ENCODE measurements at regions not wholly inside any gene's neighbourhood (a gene's known extent, or its start where the extent isn't known, plus 50 kb on each side); places are given as distances from the start of the nearest gene placed in this dataset.

- TF ChIP-seq JUND (IDR thresholded peaks at IDR 0.05; ENCODE audit: low read length) (no peak), TAF1 (IDR thresholded peaks at IDR 0.05; ENCODE audit: low read depth, low read length) (no peak), CHD2 (IDR thresholded peaks at IDR 0.05; ENCODE audit: low read length) (no peak), RBBP5 (IDR thresholded peaks at IDR 0.05; ENCODE audit: borderline replicate concordance, low read depth, low read length) (no peak)
- Histone ChIP-seq H4K5ac (ENCODE audit: insufficient read length, low read depth, low read length) (no peak overlapping the region), H3K79me1 (ENCODE audit: low read depth, low read length) (no peaks in the 10 kb centered on the region)
These were observed 200.7 kb downstream of the UBE3A start for GRCh38 chr15:25238126-25238525.

More at GRCh38 chr15:25238126-25238525, 200.7 kb downstream of the UBE3A start:
- no peak overlapping the region for H3K18ac ChIP-seq (ENCODE audit: extremely low read depth, low read length)
- no peak overlapping the region for H3K4me2 ChIP-seq (ENCODE audit: insufficient read depth in 1 of 2, low read depth in 2 of 2, low read length in 2 of 2)
- no peak overlapping the region for H3K4me3 ChIP-seq (ENCODE audit: extremely low read depth in 1 of 4, insufficient read depth in 2 of 4, low read depth in 3 of 4, low read length in 4 of 4)
- ChIA-PET POLR2A (ENCODE audit: partially characterized antibody) (no interaction called here), CTCF (ENCODE audit: partially characterized antibody) (no interaction called here)
- no peak overlapping the region for H2BK12ac ChIP-seq (ENCODE audit: low read depth, low read length)
- DNase-seq (ENCODE audit: low read depth in 1 of 2, low spot score in 2 of 2) (no peak), FAIRE-seq (no peak)
- no peak overlapping the region for H2BK5ac ChIP-seq (ENCODE audit: low read depth, low read length)
- H3K4me1 ChIP-seq (replicated peaks in 1 of 4; ENCODE audit: control insufficient read depth in 3 of 4, insufficient read depth in 4 of 4, low read length in 3 of 4): no peaks in the 10 kb centered on the region
- no peak overlapping the region for H3K4ac ChIP-seq (replicated peaks; ENCODE audit: insufficient read length, low read depth, low read length)
- H4K8ac ChIP-seq (ENCODE audit: extremely low read depth, insufficient read depth, low read length): no peak overlapping the region
- no peaks in the 10 kb centered on the region for H3K79me2 ChIP-seq (ENCODE audit: control insufficient read depth in 1 of 2, insufficient read depth in 2 of 2, low read length in 2 of 2)
- H3K23me2 ChIP-seq (ENCODE audit: low read depth, low read length): no peaks in the 10 kb centered on the region
- no peak overlapping the region for H2AFZ ChIP-seq (ENCODE audit: low read length)
- H4K20me1 ChIP-seq (replicated peaks in 1 of 2; ENCODE audit: control insufficient read depth in 1 of 2, insufficient read depth in 2 of 2, low read length in 2 of 2): no peaks in the 10 kb centered on the region
- no peak overlapping the region for H2BK120ac ChIP-seq (replicated peaks; ENCODE audit: low read depth, low read length)
- no peak overlapping the region for H2AK5ac ChIP-seq (ENCODE audit: low read depth, low read length)
- H3K14ac ChIP-seq (ENCODE audit: insufficient read length): no peak overlapping the region
- no peaks in the 10 kb centered on the region for H3K36me3 ChIP-seq (ENCODE audit: control insufficient read depth in 2 of 4, insufficient read depth in 4 of 4, low read length in 3 of 4)
- H2BK20ac ChIP-seq (ENCODE audit: low read length): no peak overlapping the region
- no peak overlapping the region for H3K9ac ChIP-seq (replicated peaks in 1 of 4; ENCODE audit: extremely low read depth in 1 of 4, low read depth in 3 of 4, low read length in 3 of 4)
- no peak overlapping the region for H3K27ac ChIP-seq (ENCODE audit: low read depth, low read length)
- H3K9me3 ChIP-seq (ENCODE audit: insufficient read depth in 2 of 2, low read depth in 1 of 2, low read length in 1 of 2): peaks cover 74 to 99% of the 10 kb centered on the region in 2 experiments
- no peak overlapping the region for H3K56ac ChIP-seq (replicated peaks; ENCODE audit: insufficient read length, low read depth, low read length)
- no peaks in the 10 kb centered on the region for H3K27me3 ChIP-seq (replicated peaks in 1 of 4; ENCODE audit: control insufficient read depth in 3 of 4, extremely low read depth in 1 of 4, insufficient read depth in 3 of 4, low read length in 3 of 4)
- H2BK15ac ChIP-seq (ENCODE audit: low read length): no peak overlapping the region
- 95% methylated on average over 11 of the region's 11 CpGs; no CpG with 5 or more reads in 1 of the 2 experiments for WGBS, 2 experiments (ENCODE audit: extremely low coverage in 1 of 2, insufficient coverage in 1 of 2, insufficient read length in 1 of 2, insufficient replicate concordance in 2 of 2, low coverage in 1 of 2, low lambda C conversion rate in 2 of 2, missing lambda C conversion rate in 1 of 2)
- no peak overlapping the region for H3K23ac ChIP-seq (ENCODE audit: insufficient read length)
- no peak overlapping the region for H4K91ac ChIP-seq (replicated peaks; ENCODE audit: insufficient read length, low read length)
